GM12878 (cell line): ENCODE measurements at regions not wholly inside any gene's neighbourhood (a gene's known extent, or its start where the extent isn't known, plus 50 kb on each side); places are given as distances from the start of the nearest gene placed in this dataset.

Experiments
- ATAC-seq: fragments of 200-7000 bp; cut with Tn5 transposase; 3 replicates; pipeline ENCODE4 v1.9.1; 2020; ENCODE audit warnings: mild to moderate bottlenecking, moderate library complexity
- BruUV-seq: library from RNA; stranded (reverse); fragments of 400-500 nt; replicated peaks from 2 replicates; lab custom pipeline; 2021; lab: Mats Ljungman, UMichigan
- CTCF ChIA-PET: fragments of 300-600 bp; sonication (Branson Sonifier 250); formaldehyde crosslinking; extraction: SDS; loops from one replicate; lab custom pipeline; 2021; ENCODE audit warnings: inconsistent platforms; lab: Yijun Ruan, JAX
- POLR2A ChIA-PET: fragments of 350-600 bp; formaldehyde crosslinking; extraction: SDS; loops from one replicate; lab custom pipeline; 2021; ENCODE audit warnings: inconsistent platforms; lab: Charles Lee
- RAD21 ChIA-PET: fragments of 300-600 bp; sonication (Branson Sonifier 250); formaldehyde crosslinking; loops from one replicate; lab custom pipeline; 2023; ENCODE audit warnings: antibody characterized with exemption; ENCODE audit not compliant: unreplicated experiment; lab: Charles Lee
- SMC1A ChIA-PET: fragments of 300-600 bp; sonication (Branson Sonifier 250); formaldehyde crosslinking; loops from one replicate; lab custom pipeline; 2023; ENCODE audit not compliant: unreplicated experiment, uncharacterized antibody; lab: Charles Lee
- DNase-seq: peaks from one replicate; pipeline ENCODE4 v3.0.0-alpha.2; 2011; ENCODE audit warnings: low read depth, low spot score
- FAIRE-seq: peaks from 3 replicates; lab custom pipeline; 2011; peaks lifted over from hg19 to GRCh38; lab: Jason Lieb, UNC
- H2AFZ ChIP-seq: 2 replicates; pipeline ENCODE4 v1.6.0; 2011; ENCODE audit warnings: low read depth, low read length, control low read depth; ENCODE audit not compliant: control insufficient read depth
- H3K27ac ChIP-seq: 2 replicates; pipeline ENCODE4 v1.5.1; 2011; ENCODE audit warnings: control low read depth; ENCODE audit not compliant: control insufficient read depth, insufficient read depth
- H3K27me3 ChIP-seq, 2 experiments: replicated peaks in 1 of 2; 2 replicates each; pipeline versions ENCODE4 v1.6.0 to v1.6.1; 2011; ENCODE audit warnings: low read length in 1 of 2; ENCODE audit not compliant: control insufficient read depth in 2 of 2, insufficient read depth in 2 of 2
- H3K36me3 ChIP-seq, 2 experiments: 2 replicates each; pipeline ENCODE4 v1.5.1; 2011; ENCODE audit warnings: low read length in 1 of 2; ENCODE audit not compliant: control insufficient read depth in 2 of 2, insufficient read depth in 2 of 2
- H3K4me1 ChIP-seq: 2 replicates; pipeline ENCODE4 v1.6.1; 2011; ENCODE audit warnings: mild to moderate bottlenecking, low read length, moderate library complexity, mixed read lengths; ENCODE audit not compliant: control insufficient read depth, insufficient read depth
- H3K4me2 ChIP-seq: 2 replicates; pipeline ENCODE4 v1.6.0; 2011; ENCODE audit warnings: control low read depth; ENCODE audit not compliant: control insufficient read depth, insufficient read depth
- H3K4me3 ChIP-seq: fragments of 200-600 bp; sonication (generic); 2 replicates; pipeline ENCODE4 v1.5.1; 2016
- H3K79me2 ChIP-seq: 2 replicates; pipeline ENCODE4 v1.6.0; 2011; ENCODE audit warnings: low read length; ENCODE audit not compliant: control insufficient read depth, insufficient read depth
- H3K9ac ChIP-seq: 2 replicates; pipeline ENCODE4 v1.8.0; 2011; ENCODE audit warnings: low read length, control low read depth, mixed read lengths; ENCODE audit not compliant: control insufficient read depth, insufficient read depth
- H3K9me3 ChIP-seq: replicated peaks from 3 replicates; pipeline ENCODE4 v1.5.1; 2011; ENCODE audit warnings: mild to moderate bottlenecking, low read length; ENCODE audit not compliant: control insufficient read depth, insufficient read depth
- H4K20me1 ChIP-seq: 2 replicates; pipeline ENCODE4 v1.6.0; 2011; ENCODE audit not compliant: control insufficient read depth, insufficient read depth
- ELK1 ChIP-seq: IDR thresholded peaks from 2 replicates; pipeline ENCODE4 v1.6.1; 2012; ENCODE audit warnings: low read depth, low read length, improper control_type of control experiment
- GABPA ChIP-seq: IDR thresholded peaks from 2 replicates; pipeline ENCODE4 v1.6.1; 2014; ENCODE audit warnings: antibody characterized with exemption, low read depth, mild to moderate bottlenecking, inconsistent platforms
- KAT2A ChIP-seq: conservative IDR thresholded peaks from 2 replicates; pipeline ENCODE4 v1.6.1; 2011; ENCODE audit warnings: low read depth, low read length; ENCODE audit not compliant: control insufficient read depth
- MAX ChIP-seq: IDR thresholded peaks from 2 replicates; pipeline ENCODE4 v1.6.1; 2012; ENCODE audit warnings: low read depth, low read length, improper control_type of control experiment
- NBN ChIP-seq: fragments of 450-650 bp; IDR thresholded peaks from 2 replicates; pipeline ENCODE4 v1.6.1; 2016
- PBX3 ChIP-seq: IDR thresholded peaks from 2 replicates; pipeline ENCODE4 v1.6.1; 2011; ENCODE audit warnings: mild to moderate bottlenecking, low read depth, low read length, moderate library complexity; ENCODE audit not compliant: insufficient replicate concordance
- RB1 ChIP-seq: fragments of 450-650 bp; formaldehyde crosslinking; IDR thresholded peaks from 2 replicates; pipeline ENCODE4 v1.6.1; 2017; ENCODE audit warnings: mild to moderate bottlenecking, borderline replicate concordance
- SKIL ChIP-seq: fragments of 450-650 bp; IDR thresholded peaks from 2 replicates; pipeline ENCODE4 v1.6.1; 2017; ENCODE audit warnings: mild to moderate bottlenecking, low read depth, inconsistent platforms; ENCODE audit not compliant: poor library complexity, severe bottlenecking
- SMAD1 ChIP-seq: fragments of 450-650 bp; IDR thresholded peaks from 2 replicates; pipeline ENCODE4 v1.6.1; 2018; ENCODE audit warnings: mild to moderate bottlenecking, low read depth; ENCODE audit not compliant: partially characterized antibody
- SMAD5 ChIP-seq: IDR thresholded peaks from 2 replicates; pipeline ENCODE4 v1.6.1; 2016; ENCODE audit warnings: antibody characterized with exemption, low read depth
- SRF ChIP-seq, 2 experiments: IDR thresholded peaks; 2 replicates each; pipeline ENCODE4 v1.6.1; 2011; ENCODE audit warnings: low read depth in 2 of 2, low read length in 2 of 2, mild to moderate bottlenecking in 1 of 2, moderate library complexity in 1 of 2
- SUPT20H ChIP-seq: IDR thresholded peaks from 2 replicates; pipeline ENCODE4 v1.6.1; 2011; ENCODE audit warnings: low read depth, mild to moderate bottlenecking, low read length, moderate library complexity, borderline replicate concordance; ENCODE audit not compliant: control insufficient read depth
- TCF7 ChIP-seq: IDR thresholded peaks from 2 replicates; pipeline ENCODE4 v1.6.1; 2014; ENCODE audit warnings: antibody characterized with exemption, borderline replicate concordance
- USF1 ChIP-seq: IDR thresholded peaks from 2 replicates; pipeline ENCODE4 v1.6.1; 2011; ENCODE audit warnings: borderline replicate concordance, low read depth, mild to moderate bottlenecking, moderate library complexity, mixed read lengths, low read length; ENCODE audit not compliant: insufficient read depth; ENCODE audit errors: extremely low read length
- WGBS: methylation state at CpG from one replicate; pipeline ENCODE4 v1.1.6; 2016; ENCODE audit warnings: low lambda C conversion rate; ENCODE audit not compliant: insufficient replicate concordance, insufficient coverage; ENCODE audit errors: missing lambda C conversion rate; 5-methylcytosine and 5-hydroxymethylcytosine counted together
- in situ Hi-C: fragments of 300-500 bp; cut with MboI; formaldehyde crosslinking; loops from 9 replicates; pipeline ENCODE4 v1.14.3; 2018; ENCODE audit warnings: mixed read lengths
- intact Hi-C: fragments of 100-400 bp; cut with micrococcal nuclease; formaldehyde crosslinking; loops from one replicate; pipeline ENCODE4 v1.14.2; 2022; ENCODE audit not compliant: unreplicated experiment

- H3K4me2 ChIP-seq: no peak overlapping the region
These were observed 645.0 kb upstream of the KLF4 start for GRCh38 chr9:108134486-108135128.

More at GRCh38 chr9:108134486-108135128, 645.0 kb upstream of the KLF4 start:
- Histone ChIP-seq H4K20me1 (no peaks in the 10 kb centered on the region), H3K27me3 (no peaks in the 10 kb centered on the region), H3K79me2 (no peaks in the 10 kb centered on the region), H2AFZ (no peak overlapping the region), H3K4me1 (no peaks in the 10 kb centered on the region), H3K4me3 (no peak overlapping the region), H3K9ac (no peak overlapping the region), H3K36me3 (no peaks in the 10 kb centered on the region), H3K27ac (no peak overlapping the region), H3K9me3 (no peaks in the 10 kb centered on the region)
- FAIRE-seq (no peak), DNase-seq (no peak), ATAC-seq (no peak)
- ChIA-PET SMC1A (no interaction called here), POLR2A (no interaction called here), RAD21 (no interaction called here), CTCF (no interaction called here)
- TF ChIP-seq KAT2A: no peak
- TF ChIP-seq USF1: no peak
- no peak for TF ChIP-seq ELK1
- TF ChIP-seq SUPT20H: no peak
- no peak for TF ChIP-seq MAX
- no peak for TF ChIP-seq NBN
- TF ChIP-seq PBX3: no peak
- no peak for TF ChIP-seq SMAD5
- TF ChIP-seq TCF7: no peak
- TF ChIP-seq RB1: no peak
- no peak for TF ChIP-seq SKIL
- TF ChIP-seq GABPA: no peak
- TF ChIP-seq SMAD1: no peak
- no peak for TF ChIP-seq SRF (IDR thresholded peaks at IDR 0.05; ENCODE audit: low read depth in 2 of 2, low read length in 2 of 2)
- intact Hi-C loops: no loop called here
- BruUV-seq: no TSS peak
- WGBS: 21% methylated on average over 4 of the region's 4 CpGs
- in situ Hi-C loops: no loop called here
